Neural crest cell (in vitro differentiated cells): ENCODE measurements at regions not wholly inside any gene's neighbourhood (a gene's known extent, or its start where the extent isn't known, plus 50 kb on each side); places are given as distances from the start of the nearest gene placed in this dataset.

Source experiments
- DNase-seq: peaks from one replicate; pipeline ENCODE4 v3.0.0; 2021; ENCODE audit warnings: low read depth, mixed read lengths, low spot score
- H3K27ac Mint-ChIP-seq: one replicate; pipeline ENCODE4 v1.8.0; 2021; ENCODE audit warnings: mild to moderate bottlenecking, mixed read lengths; ENCODE audit not compliant: unreplicated experiment
- H3K27me3 Mint-ChIP-seq: 2 replicates; pipeline ENCODE4 v1.8.0; 2021; ENCODE audit warnings: low read depth, mild to moderate bottlenecking, mixed read lengths
- H3K36me3 Mint-ChIP-seq: 2 replicates; pipeline ENCODE4 v1.8.0; 2021; ENCODE audit warnings: low read depth, mild to moderate bottlenecking, mixed read lengths
- H3K4me1 Mint-ChIP-seq: 2 replicates; pipeline ENCODE4 v1.8.0; 2021; ENCODE audit warnings: mixed read lengths
- H3K4me3 Mint-ChIP-seq: one replicate; pipeline ENCODE4 v1.8.0; 2021; ENCODE audit warnings: mild to moderate bottlenecking, mixed read lengths
- H3K9me3 Mint-ChIP-seq: 2 replicates; pipeline ENCODE4 v1.8.0; 2021; ENCODE audit warnings: mixed read lengths
- CTCF ChIP-seq: fragments of 200-600 bp; sonication (generic); conservative IDR thresholded peaks from 2 replicates; pipeline ENCODE4 v1.5.0; 2021; ENCODE audit warnings: antibody characterized with exemption, mild to moderate bottlenecking

- Mint-ChIP-seq H3K4me1 (peaks cover 30% of the 10 kb centered on the region), H3K27me3 (peaks cover 27% of the 10 kb centered on the region), H3K27ac (no peak overlapping the region), H3K4me3 (peak overlapping the region; percentile 39), H3K36me3 (peaks cover 24% of the 10 kb centered on the region), H3K9me3 (no peaks in the 10 kb centered on the region)
- no peak for TF ChIP-seq CTCF
- no peak for DNase-seq
Measured at GRCh38 chr9:708182-708550, 133.3 kb upstream of the DMRT1 start.

GRCh38 chr9:708551-709432, 132.7 kb upstream of the DMRT1 start:
- no peak for DNase-seq
- peaks cover 27% of the 10 kb centered on the region for H3K27me3 Mint-ChIP-seq
- no peaks in the 10 kb centered on the region for H3K9me3 Mint-ChIP-seq
- peaks cover 30% of the 10 kb centered on the region for H3K4me1 Mint-ChIP-seq
- H3K4me3 Mint-ChIP-seq: peak overlapping the region; percentile 50
- H3K36me3 Mint-ChIP-seq: peaks cover 26% of the 10 kb centered on the region
- H3K27ac Mint-ChIP-seq: no peak overlapping the region
- no peak for TF ChIP-seq CTCF

GRCh38 chr9:710951-711745, 130.3 kb upstream of the DMRT1 start:
- no peak for DNase-seq
- H3K4me1 Mint-ChIP-seq: peaks cover 42% of the 10 kb centered on the region
- peaks cover 23% of the 10 kb centered on the region for H3K27me3 Mint-ChIP-seq
- no peak for TF ChIP-seq CTCF
- no peak overlapping the region for H3K4me3 Mint-ChIP-seq
- H3K9me3 Mint-ChIP-seq: no peaks in the 10 kb centered on the region
- H3K36me3 Mint-ChIP-seq: peaks cover 26% of the 10 kb centered on the region
- no peak overlapping the region for H3K27ac Mint-ChIP-seq

- Mint-ChIP-seq H3K27ac (peak overlapping the region; percentile 21), H3K36me3 (peaks cover 26% of the 10 kb centered on the region), H3K4me1 (peaks cover 39% of the 10 kb centered on the region), H3K4me3 (no peak overlapping the region), H3K9me3 (no peaks in the 10 kb centered on the region), H3K27me3 (peaks cover 15% of the 10 kb centered on the region)
- DNase-seq: no peak
- no peak for TF ChIP-seq CTCF
Measured at GRCh38 chr9:711761-712553, 129.5 kb upstream of the DMRT1 start.

- H3K27ac Mint-ChIP-seq: peak overlapping the region; percentile 10
- TF ChIP-seq CTCF: no peak
- peaks cover 14% of the 10 kb centered on the region for H3K27me3 Mint-ChIP-seq
- peaks cover 26% of the 10 kb centered on the region for H3K36me3 Mint-ChIP-seq
- H3K4me3 Mint-ChIP-seq: no peak overlapping the region
- peaks cover 40% of the 10 kb centered on the region for H3K4me1 Mint-ChIP-seq
- DNase-seq: no peak
- H3K9me3 Mint-ChIP-seq: no peaks in the 10 kb centered on the region
Measured at GRCh38 chr9:712643-713042, 128.9 kb upstream of the DMRT1 start.
